Endothelial cell of umbilical vein (primary cell): ENCODE measurements at regions not wholly inside any gene's neighbourhood (a gene's known extent, or its start where the extent isn't known, plus 50 kb on each side); places are given as distances from the start of the nearest gene placed in this dataset.

ENCODE experiments used
- BruUV-seq: library from RNA; stranded (reverse); fragments of 400-500 nt; replicated peaks from 2 replicates; lab custom pipeline; 2021; lab: Mats Ljungman, UMichigan
- CTCF ChIA-PET: fragments of 300-600, 350-600 bp; sonication (Branson Sonifier 250); formaldehyde crosslinking; loops from one replicate; lab custom pipeline; 2021; ENCODE audit warnings: antibody characterized with exemption, inconsistent platforms; lab: Charles Lee
- POLR2A ChIA-PET: fragments of 300-600, 350-600 bp; sonication (Branson Sonifier 250); formaldehyde crosslinking; loops from one replicate; lab custom pipeline; 2021; ENCODE audit warnings: antibody characterized with exemption, inconsistent platforms; lab: Charles Lee
- DNase-seq: peaks from one replicate; pipeline ENCODE4 v3.0.0-alpha.2; 2011; ENCODE audit warnings: low read depth, low spot score
- FAIRE-seq: peaks from 2 replicates; lab custom pipeline; 2011; peaks lifted over from hg19 to GRCh38; lab: Jason Lieb, UNC
- H2AFZ ChIP-seq: 2 replicates; pipeline ENCODE4 v1.6.0; 2012; ENCODE audit warnings: low read depth, low read length, control low read depth, inconsistent platforms
- H3K27ac ChIP-seq: 2 replicates; pipeline ENCODE4 v1.5.1; 2011; ENCODE audit warnings: low read depth, mild to moderate bottlenecking, control low read depth, low read length, moderate library complexity; ENCODE audit not compliant: insufficient read depth
- H3K27me3 ChIP-seq, 2 experiments: 2 replicates each; pipeline versions ENCODE4 v1.6.0 to v1.6.1; 2011; ENCODE audit warnings: low read length in 2 of 2, mixed read lengths in 1 of 2; ENCODE audit not compliant: control insufficient read depth in 2 of 2, insufficient read depth in 2 of 2
- H3K36me3 ChIP-seq, 2 experiments: 2 replicates in 1 of 2; 3 replicates in 1 of 2; pipeline ENCODE4 v1.5.1; 2011; ENCODE audit warnings: low read length in 2 of 2, mild to moderate bottlenecking in 1 of 2, moderate library complexity in 1 of 2; ENCODE audit not compliant: control insufficient read depth in 2 of 2, insufficient read depth in 2 of 2; ENCODE audit errors: extremely low read depth in 1 of 2
- H3K4me1 ChIP-seq: 3 replicates; pipeline ENCODE4 v1.5.1; 2011; ENCODE audit warnings: mild to moderate bottlenecking, low read length; ENCODE audit not compliant: control insufficient read depth, insufficient read depth; ENCODE audit errors: extremely low read depth
- H3K4me2 ChIP-seq: 2 replicates; pipeline ENCODE4 v1.6.1; 2011; ENCODE audit warnings: low read length, control low read depth, mixed read lengths; ENCODE audit not compliant: insufficient read depth
- H3K4me3 ChIP-seq, 3 experiments: fragments of 200-600 bp in 1 of 3; sonication (generic), shearing (Covaris generic) in 1 of 3; replicated peaks in 1 of 3; 2 replicates each; pipeline ENCODE4 v1.5.1; 2011 to 2016; ENCODE audit warnings: control low read depth in 3 of 3, low read length in 3 of 3, mild to moderate bottlenecking in 2 of 3, inconsistent platforms in 1 of 3, low read depth in 1 of 3, moderate library complexity in 1 of 3; ENCODE audit not compliant: insufficient read depth in 1 of 3
- H3K79me2 ChIP-seq: 2 replicates; pipeline ENCODE4 v1.6.0; 2012; ENCODE audit warnings: low read length, inconsistent platforms; ENCODE audit not compliant: control insufficient read depth, insufficient read depth
- H3K9ac ChIP-seq: replicated peaks from 2 replicates; pipeline ENCODE3; 2011; ENCODE audit warnings: low read length, control low read depth; ENCODE audit not compliant: insufficient read depth; ENCODE audit errors: extremely low read depth
- H3K9me1 ChIP-seq: replicated peaks from 3 replicates; pipeline ENCODE4 v1.6.0; 2011; ENCODE audit warnings: mild to moderate bottlenecking, low read length; ENCODE audit not compliant: control insufficient read depth, insufficient read depth; ENCODE audit errors: extremely low read depth
- H3K9me3 ChIP-seq: replicated peaks from 2 replicates; pipeline ENCODE4 v1.5.1; 2012; ENCODE audit warnings: low read length, inconsistent platforms; ENCODE audit not compliant: control insufficient read depth, insufficient read depth
- H4K20me1 ChIP-seq: replicated peaks from 2 replicates; pipeline ENCODE3; 2011; ENCODE audit warnings: mild to moderate bottlenecking, low read length; ENCODE audit not compliant: control insufficient read depth, insufficient read depth; ENCODE audit errors: extremely low read depth
- CTCF ChIP-seq, 2 donors: IDR thresholded peaks; 1 replicate in 1 of 2; 2 replicates in 1 of 2; pipeline ENCODE4 v1.5.1; 2011; ENCODE audit warnings: low read length in 2 of 2, mild to moderate bottlenecking in 2 of 2, moderate library complexity in 2 of 2, control low read depth in 1 of 2, inconsistent platforms in 1 of 2, low read depth in 1 of 2; ENCODE audit not compliant: insufficient read depth in 1 of 2; ENCODE audit errors: extremely low read depth in 1 of 2
- EZH2 ChIP-seq: IDR thresholded peaks from 2 replicates; pipeline ENCODE4 v1.6.1; 2012; ENCODE audit warnings: borderline replicate concordance, low read depth, mild to moderate bottlenecking, moderate library complexity, low read length, inconsistent platforms; ENCODE audit not compliant: severe bottlenecking
- FOS ChIP-seq: IDR thresholded peaks from 2 replicates; pipeline ENCODE4 v1.6.1; 2011; ENCODE audit warnings: mild to moderate bottlenecking, low read length, moderate library complexity, borderline replicate concordance; ENCODE audit not compliant: insufficient read depth
- GATA2 ChIP-seq: IDR thresholded peaks from 2 replicates; pipeline ENCODE4 v1.7.0; 2011; ENCODE audit warnings: low read depth, mild to moderate bottlenecking, moderate library complexity, mixed read lengths, low read length; ENCODE audit not compliant: insufficient read length, insufficient read depth
- JUN ChIP-seq: IDR thresholded peaks from 2 replicates; pipeline ENCODE4 v1.6.1; 2011; ENCODE audit warnings: borderline replicate concordance, low read depth; ENCODE audit not compliant: insufficient read length, insufficient read depth
- MAX ChIP-seq: IDR thresholded peaks from 2 replicates; pipeline ENCODE4 v1.6.1; 2011; ENCODE audit not compliant: insufficient read depth, insufficient read length
- MYC ChIP-seq: IDR thresholded peaks from one replicate; pipeline ENCODE4 v1.6.1; 2011; ENCODE audit warnings: mild to moderate bottlenecking, low read depth, low read length
- POLR2A ChIP-seq: IDR thresholded peaks from 2 replicates; pipeline ENCODE4 v1.6.1; 2012; ENCODE audit warnings: low read depth, mild to moderate bottlenecking, control low read depth, low read length
- POLR2AphosphoS5 ChIP-seq: IDR thresholded peaks from 2 replicates; pipeline ENCODE4 v1.6.1; 2012; ENCODE audit warnings: low read depth, mild to moderate bottlenecking, control low read depth, low read length, moderate library complexity; ENCODE audit not compliant: insufficient read depth
- dilution Hi-C: fragments of 300-500 bp; cut with MboI; formaldehyde crosslinking; loops from one replicate; pipeline ENCODE4 v1.15.0; 2019; ENCODE audit warnings: low sequenced_read_pairs; ENCODE audit not compliant: extremely low pct_ligation_motif_present
- intact Hi-C: fragments of 100-400 bp; cut with micrococcal nuclease; formaldehyde crosslinking; loops from one replicate; pipeline ENCODE4 v1.10.0; 2022

- Histone ChIP-seq H3K4me1 (peaks cover 15% of the 10 kb centered on the region), H3K9me3 (no peaks in the 10 kb centered on the region), H2AFZ (no peak overlapping the region), H4K20me1 (no peaks in the 10 kb centered on the region), H3K9me1 (no peaks in the 10 kb centered on the region), H3K9ac (no peak overlapping the region), H3K27me3 (no peaks in the 10 kb centered on the region), H3K79me2 (no peaks in the 10 kb centered on the region), H3K4me3 (no peak overlapping the region), H3K36me3 (no peaks in the 10 kb centered on the region), H3K27ac (no peak overlapping the region), H3K4me2 (no peak overlapping the region)
- TF ChIP-seq FOS = no peak
- TF ChIP-seq GATA2 = no peak
- no peak for TF ChIP-seq POLR2A
- no peak for TF ChIP-seq MYC
- no peak for TF ChIP-seq POLR2AphosphoS5
- no peak for TF ChIP-seq MAX
- TF ChIP-seq EZH2 = no peak
- no peak for TF ChIP-seq CTCF (IDR thresholded peaks at IDR 0.05; ENCODE audit: extremely low read depth in 1 of 2, insufficient read depth in 1 of 2, low read depth in 1 of 2, low read length in 2 of 2)
- TF ChIP-seq JUN = no peak
- FAIRE-seq = no peak
- intact Hi-C loops (loop anchor here (5.0 kb wide), 1 partner anchor 1043 kb away; no protein-coding TSS in a partner anchor), dilution Hi-C loops (no loop called here)
- ChIA-PET CTCF (interaction anchor here (1.0 to 3.2 kb wide), 4 partner anchors 9 to 256 kb away, joined by 3 to 15 read pairs (median 4); no protein-coding TSS in a partner anchor), POLR2A (no interaction called here)
- BruUV-seq = no TSS peak
- no peak for DNase-seq
Measured at GRCh38 chr12:91364471-91365184, 182.0 kb upstream of the DCN start.
